ENCODE measurements at regions not wholly inside any gene's neighbourhood (a gene's known extent, or its start where the extent isn't known, plus 50 kb on each side); places are given as distances from the start of the nearest gene placed in this dataset.
"Not testable (repeated sequence)": the region's sequence is repeated elsewhere in the genome, so short reads cannot be mapped to it uniquely, and the experiment has no call there.

DNA sequence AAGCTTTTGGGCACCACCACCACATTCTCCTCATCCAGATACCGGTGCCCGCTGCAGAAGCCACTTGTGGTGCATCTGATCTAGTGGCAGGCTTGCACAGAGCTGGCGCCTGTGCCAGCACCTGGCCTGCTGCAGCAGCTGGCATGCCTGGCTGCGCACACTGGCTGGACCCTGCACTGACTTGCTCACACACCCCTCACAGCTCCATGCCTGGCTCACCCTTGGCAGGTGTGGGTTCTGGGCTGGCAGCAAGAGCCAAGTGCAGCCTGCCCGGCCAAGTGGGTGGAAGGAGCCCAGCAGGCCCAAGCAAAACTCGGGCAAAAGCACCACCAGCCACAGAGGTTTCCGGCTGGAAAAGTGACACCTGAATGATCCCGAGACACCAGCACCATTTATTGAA is 315.7 kb upstream of the RRP15 start:
- peaks cover 4% of the 10 kb centered on the region for H3K9me3 ChIP-seq (ENCODE audit: control insufficient read depth, insufficient read depth, low read length)
- no peaks in the 10 kb centered on the region for H3K27me3 ChIP-seq (ENCODE audit: control insufficient read depth, insufficient read depth, low read length)
- no peak overlapping the region for H3K9ac ChIP-seq (ENCODE audit: low read depth, low read length)
- H3K36me3 ChIP-seq (ENCODE audit: control insufficient read depth, insufficient read depth, low read length): no peaks in the 10 kb centered on the region
- H3K4me3 ChIP-seq (ENCODE audit: low read depth, low read length): no peak overlapping the region
- H3K4me1 ChIP-seq (ENCODE audit: control insufficient read depth, insufficient read depth, low read length): no peaks in the 10 kb centered on the region

DNA sequence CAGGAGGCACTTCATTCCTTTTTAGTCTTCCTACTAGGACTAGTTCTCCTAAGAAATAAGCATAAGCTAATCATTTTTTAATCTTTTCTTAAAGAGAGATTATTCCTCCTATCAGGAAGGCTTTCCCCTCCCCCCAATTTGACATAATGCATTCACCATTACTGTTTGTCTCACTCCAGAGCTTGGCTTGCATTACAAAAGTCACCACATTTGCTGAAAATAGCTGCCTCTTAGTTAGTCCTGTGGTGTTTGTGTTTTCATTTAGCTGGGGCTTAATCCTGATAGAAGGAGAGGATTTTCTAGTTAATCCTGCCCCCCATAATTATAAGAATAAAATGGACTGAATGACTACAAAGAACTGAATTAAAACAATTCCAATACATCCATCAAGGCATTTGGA is 307.1 kb upstream of the RRP15 start:
- Histone ChIP-seq H3K9ac (ENCODE audit: low read depth, low read length) (no peak overlapping the region), H3K4me1 (ENCODE audit: control insufficient read depth, insufficient read depth, low read length) (peaks cover 4% of the 10 kb centered on the region), H3K27me3 (ENCODE audit: control insufficient read depth, insufficient read depth, low read length) (no peaks in the 10 kb centered on the region)

DNA sequence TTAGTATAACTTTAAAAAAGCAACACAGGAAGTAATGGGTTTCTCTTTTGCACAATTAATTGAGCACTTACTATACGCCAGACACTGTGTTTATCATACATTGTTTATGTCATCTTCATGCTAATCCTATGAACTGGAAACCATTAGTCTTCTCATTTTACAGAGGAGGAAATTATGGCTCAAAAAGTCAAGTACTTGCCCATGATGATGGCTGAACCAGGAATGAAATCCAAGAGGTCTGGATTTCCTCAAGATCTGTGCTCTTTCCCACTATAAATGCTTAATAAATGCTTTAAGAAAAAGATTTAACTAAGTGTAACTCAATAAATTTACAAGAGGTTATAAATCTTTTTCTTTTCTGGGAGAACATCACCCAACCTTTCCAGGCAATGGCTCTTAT is 303.7 kb upstream of the RRP15 start:
- H3K36me3 ChIP-seq (ENCODE audit: control insufficient read depth, insufficient read depth, low read length): no peaks in the 10 kb centered on the region
- no peak overlapping the region for H3K4me3 ChIP-seq (ENCODE audit: low read depth, low read length)
- H3K9me3 ChIP-seq (ENCODE audit: control insufficient read depth, insufficient read depth, low read length): no peaks in the 10 kb centered on the region
- peaks cover 4% of the 10 kb centered on the region for H3K4me1 ChIP-seq (ENCODE audit: control insufficient read depth, insufficient read depth, low read length)
- H3K27me3 ChIP-seq (ENCODE audit: control insufficient read depth, insufficient read depth, low read length): no peaks in the 10 kb centered on the region
- H3K9ac ChIP-seq (ENCODE audit: low read depth, low read length): no peak overlapping the region

More for the DNA sequence above, 307.1 kb upstream of the RRP15 start:
- Histone ChIP-seq H3K4me3 (ENCODE audit: low read depth, low read length) (no peak overlapping the region), H3K9me3 (ENCODE audit: control insufficient read depth, insufficient read depth, low read length) (no peaks in the 10 kb centered on the region), H3K36me3 (ENCODE audit: control insufficient read depth, insufficient read depth, low read length) (no peaks in the 10 kb centered on the region)

DNA sequence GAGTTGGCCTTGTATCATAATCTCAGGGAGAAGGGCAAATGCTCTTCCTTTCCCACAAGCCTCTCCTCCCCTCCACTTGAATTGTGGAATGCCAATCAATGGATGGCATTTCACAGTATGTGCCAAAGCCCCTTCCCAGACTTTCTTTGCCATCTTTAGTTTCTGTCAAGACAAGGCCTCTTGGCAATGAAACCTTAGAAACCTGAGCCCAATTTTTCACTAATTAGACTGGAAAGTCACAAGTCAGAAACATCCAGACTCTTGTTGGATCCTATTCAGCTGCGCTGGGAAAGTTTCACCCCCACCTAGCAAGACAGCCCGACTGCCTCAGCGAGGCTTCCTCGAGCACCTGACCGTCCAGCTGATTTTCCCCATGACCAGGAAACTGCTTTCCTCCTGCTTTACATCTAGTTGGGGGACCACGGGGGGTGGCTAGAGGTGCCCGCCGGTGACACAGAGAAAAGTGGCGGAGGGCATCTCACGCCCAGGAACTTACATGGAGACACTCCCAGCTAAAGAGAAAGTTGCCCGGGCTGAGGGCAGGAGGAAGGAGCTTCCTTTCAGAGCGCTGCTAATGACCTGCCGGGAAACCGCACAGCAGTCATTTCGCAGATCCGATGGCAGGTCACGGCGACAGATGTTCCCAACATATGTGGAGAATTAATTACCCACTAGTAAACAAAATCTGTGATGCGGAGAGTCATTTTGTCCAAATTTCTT is 302.6 kb upstream of the RRP15 start:
- no peaks in the 10 kb centered on the region for H3K36me3 ChIP-seq (ENCODE audit: control insufficient read depth, insufficient read depth, low read length)

DNA sequence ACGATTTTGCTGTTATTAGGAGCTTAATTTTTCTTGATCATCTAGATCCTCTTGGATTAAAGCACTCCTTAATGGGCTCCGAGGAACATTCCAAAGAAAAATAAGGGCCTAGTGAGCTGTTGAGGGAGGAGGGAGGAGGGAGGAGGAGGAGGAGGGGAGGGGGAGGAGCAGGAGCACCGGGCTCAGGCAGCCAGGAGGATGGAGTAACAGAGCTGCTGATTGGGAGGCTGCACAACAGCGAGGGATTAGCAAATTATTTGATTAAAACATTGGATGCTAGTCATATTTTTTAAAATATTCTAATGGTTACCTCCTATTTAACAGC is 302.1 kb upstream of the RRP15 start:
- Histone ChIP-seq H3K9ac (ENCODE audit: low read depth, low read length) (no peak overlapping the region), H3K4me1 (ENCODE audit: control insufficient read depth, insufficient read depth, low read length) (peaks cover 4% of the 10 kb centered on the region), H3K9me3 (ENCODE audit: control insufficient read depth, insufficient read depth, low read length) (no peaks in the 10 kb centered on the region), H3K4me3 (ENCODE audit: low read depth, low read length) (no peak overlapping the region), H3K36me3 (ENCODE audit: control insufficient read depth, insufficient read depth, low read length) (no peaks in the 10 kb centered on the region), H3K27me3 (ENCODE audit: control insufficient read depth, insufficient read depth, low read length) (no peaks in the 10 kb centered on the region)

More for the DNA sequence above, 302.6 kb upstream of the RRP15 start:
- Histone ChIP-seq H3K27me3 (ENCODE audit: control insufficient read depth, insufficient read depth, low read length) (no peaks in the 10 kb centered on the region), H3K4me1 (ENCODE audit: control insufficient read depth, insufficient read depth, low read length) (peaks cover 4% of the 10 kb centered on the region), H3K4me3 (ENCODE audit: low read depth, low read length) (no peak overlapping the region), H3K9ac (ENCODE audit: low read depth, low read length) (no peak overlapping the region), H3K9me3 (ENCODE audit: control insufficient read depth, insufficient read depth, low read length) (no peaks in the 10 kb centered on the region)

DNA sequence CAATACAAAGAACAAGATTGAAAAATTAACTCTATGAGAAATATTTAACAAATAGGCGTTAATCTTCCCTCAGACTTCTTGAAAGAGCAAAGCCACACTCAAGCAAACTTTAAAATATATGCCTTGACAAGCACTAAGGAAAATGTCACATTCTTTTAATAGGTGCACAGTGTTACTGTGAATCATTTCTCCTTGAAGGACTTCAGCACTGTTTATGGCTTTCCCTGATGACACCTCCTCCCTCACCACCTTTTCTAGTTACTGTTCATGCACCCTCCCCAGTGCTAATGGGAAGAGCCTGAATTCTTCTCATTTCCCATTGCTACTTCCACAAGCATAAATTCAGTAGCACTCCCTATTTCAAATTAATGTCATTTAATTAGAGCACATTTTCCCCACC is 299.5 kb upstream of the RRP15 start:
- Histone ChIP-seq H3K9ac (ENCODE audit: low read depth, low read length) (no peak overlapping the region), H3K36me3 (ENCODE audit: control insufficient read depth, insufficient read depth, low read length) (no peaks in the 10 kb centered on the region), H3K9me3 (ENCODE audit: control insufficient read depth, insufficient read depth, low read length) (no peaks in the 10 kb centered on the region), H3K4me1 (ENCODE audit: control insufficient read depth, insufficient read depth, low read length) (no peaks in the 10 kb centered on the region), H3K4me3 (ENCODE audit: low read depth, low read length) (no peak overlapping the region), H3K27me3 (ENCODE audit: control insufficient read depth, insufficient read depth, low read length) (no peaks in the 10 kb centered on the region)

DNA sequence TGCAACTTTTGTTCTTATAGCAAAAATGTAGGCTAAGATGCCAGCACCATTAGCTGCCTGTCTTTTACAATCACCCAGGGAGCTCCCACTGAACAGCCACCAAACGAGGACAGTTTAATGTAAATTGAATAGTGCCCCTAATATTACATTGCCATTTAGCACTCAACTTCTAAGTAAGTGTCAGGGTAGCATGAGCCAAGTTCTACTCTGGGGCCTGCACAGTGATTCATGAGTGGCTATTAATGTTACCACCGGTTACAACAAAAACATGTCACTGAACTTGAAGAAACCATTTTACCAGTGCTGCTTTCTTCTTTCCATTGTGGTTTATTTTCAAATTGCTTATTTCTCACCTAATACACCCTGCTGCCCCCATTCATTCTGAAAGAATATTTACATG is 295.6 kb upstream of the RRP15 start:
- H3K9me3 ChIP-seq (ENCODE audit: control insufficient read depth, insufficient read depth, low read length): no peaks in the 10 kb centered on the region
- H3K4me3 ChIP-seq (ENCODE audit: low read depth, low read length): no peak overlapping the region
- H3K27me3 ChIP-seq (ENCODE audit: control insufficient read depth, insufficient read depth, low read length): no peaks in the 10 kb centered on the region
- H3K36me3 ChIP-seq (ENCODE audit: control insufficient read depth, insufficient read depth, low read length): no peaks in the 10 kb centered on the region
- H3K4me1 ChIP-seq (ENCODE audit: control insufficient read depth, insufficient read depth, low read length): no peaks in the 10 kb centered on the region
- H3K9ac ChIP-seq (ENCODE audit: low read depth, low read length): no peak overlapping the region

DNA sequence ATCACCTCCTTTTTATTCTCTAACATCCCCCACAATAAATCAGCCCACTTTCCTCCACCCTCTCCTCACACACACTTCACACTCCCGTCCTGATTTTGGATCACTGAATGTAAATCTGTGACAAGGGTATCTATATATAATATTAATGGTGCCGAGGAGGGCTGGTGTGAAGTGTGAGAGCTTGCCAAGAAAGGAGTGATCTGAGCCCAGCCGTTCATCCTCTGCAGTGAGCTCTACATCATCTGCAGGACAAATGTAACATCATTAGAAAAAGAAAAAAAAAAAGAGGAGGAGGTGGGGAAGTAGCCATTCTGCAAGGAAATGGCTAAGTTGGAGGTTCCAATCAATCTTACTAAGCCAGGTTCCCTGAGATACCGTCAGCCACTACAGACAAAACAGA is 291.7 kb upstream of the RRP15 start:
- H3K27me3 ChIP-seq (ENCODE audit: control insufficient read depth, insufficient read depth, low read length): no peaks in the 10 kb centered on the region
- no peak overlapping the region for H3K4me3 ChIP-seq (ENCODE audit: low read depth, low read length)
- no peaks in the 10 kb centered on the region for H3K36me3 ChIP-seq (ENCODE audit: control insufficient read depth, insufficient read depth, low read length)
- no peaks in the 10 kb centered on the region for H3K9me3 ChIP-seq (ENCODE audit: control insufficient read depth, insufficient read depth, low read length)
- no peak overlapping the region for H3K9ac ChIP-seq (ENCODE audit: low read depth, low read length)
- no peaks in the 10 kb centered on the region for H3K4me1 ChIP-seq (ENCODE audit: control insufficient read depth, insufficient read depth, low read length)

DNA sequence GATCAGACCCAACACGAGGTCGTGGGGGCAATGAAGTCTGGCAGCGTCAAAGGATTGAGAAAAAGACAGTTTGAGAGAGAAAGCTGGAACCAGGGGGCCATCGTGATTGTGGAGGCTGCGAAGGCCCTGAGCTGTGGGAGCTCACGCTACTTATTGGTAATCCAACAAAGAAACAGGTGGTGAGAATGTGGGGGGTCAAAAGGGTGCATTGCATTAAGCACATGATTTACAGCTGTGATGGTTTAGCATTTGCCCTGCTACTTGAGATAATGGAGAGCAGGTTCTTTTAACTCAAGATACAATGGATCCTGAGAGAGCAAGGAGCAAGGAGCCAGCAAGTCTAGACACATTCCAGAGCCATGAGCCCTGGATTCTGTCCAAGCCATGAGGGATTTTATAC is 276.8 kb upstream of the RRP15 start:
- not testable (repeated sequence) for H3K27me3 ChIP-seq (ENCODE audit: control insufficient read depth, insufficient read depth, low read length); H3K36me3 ChIP-seq (ENCODE audit: control insufficient read depth, insufficient read depth, low read length); H3K9me3 ChIP-seq (ENCODE audit: control insufficient read depth, insufficient read depth, low read length); H3K4me3 ChIP-seq (ENCODE audit: low read depth, low read length); H3K9ac ChIP-seq (ENCODE audit: low read depth, low read length); H3K4me1 ChIP-seq (ENCODE audit: control insufficient read depth, insufficient read depth, low read length)

DNA sequence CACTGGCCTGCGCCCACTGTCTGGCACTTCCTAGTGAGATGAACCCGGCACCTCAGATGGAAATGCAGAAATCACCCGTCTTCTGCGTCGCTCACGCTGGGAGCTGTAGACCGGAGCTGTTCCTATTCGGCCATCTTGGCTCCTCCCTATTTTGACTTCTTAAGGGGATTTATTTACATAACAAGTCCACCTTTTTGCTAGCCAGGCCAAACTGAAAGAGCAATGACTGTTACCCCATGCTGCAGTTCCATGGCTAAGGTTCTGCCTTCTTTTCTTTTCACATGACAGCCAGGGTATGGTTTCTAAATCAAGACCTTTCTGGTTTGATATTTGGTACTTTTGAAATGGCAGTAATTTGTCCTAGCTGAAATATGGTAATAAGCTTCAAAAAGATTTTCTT is 270.0 kb upstream of the RRP15 start:
- H3K4me1 ChIP-seq (ENCODE audit: control insufficient read depth, insufficient read depth, low read length); H3K27me3 ChIP-seq (ENCODE audit: control insufficient read depth, insufficient read depth, low read length); H3K9me3 ChIP-seq (ENCODE audit: control insufficient read depth, insufficient read depth, low read length); H3K36me3 ChIP-seq (ENCODE audit: control insufficient read depth, insufficient read depth, low read length); H3K9ac ChIP-seq (ENCODE audit: low read depth, low read length): not testable (repeated sequence)
- H3K4me3 ChIP-seq (ENCODE audit: low read depth, low read length): peak overlapping the region; percentile 22

DNA sequence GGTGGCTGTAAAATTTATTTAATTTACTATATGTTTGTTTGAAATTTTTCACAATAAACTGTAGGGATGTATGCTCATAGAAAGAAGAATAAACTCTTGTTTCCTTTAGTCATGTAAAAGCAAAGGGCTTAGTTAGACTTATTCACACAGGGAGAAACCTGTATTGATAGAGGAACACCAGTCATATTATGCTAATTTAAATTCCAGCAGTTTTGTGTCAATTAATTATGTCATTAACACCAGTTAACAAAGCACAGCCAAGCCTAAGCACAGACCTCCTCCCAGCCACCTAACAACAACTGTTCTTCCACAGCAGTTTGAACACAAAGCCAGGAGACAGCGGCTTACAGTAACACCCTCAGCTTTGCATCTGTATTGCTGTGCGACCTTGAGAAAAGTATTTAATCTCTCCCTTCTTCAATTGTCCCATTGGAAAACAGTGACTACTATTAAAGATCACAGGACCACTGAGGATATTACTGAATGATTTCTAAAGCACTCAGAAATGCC is 260.8 kb upstream of the RRP15 start:
- no peak overlapping the region for H3K9ac ChIP-seq (ENCODE audit: low read depth, low read length)
- no peaks in the 10 kb centered on the region for H3K36me3 ChIP-seq (ENCODE audit: control insufficient read depth, insufficient read depth, low read length)
- H3K9me3 ChIP-seq (ENCODE audit: control insufficient read depth, insufficient read depth, low read length): peaks cover 2% of the 10 kb centered on the region
- H3K27me3 ChIP-seq (ENCODE audit: control insufficient read depth, insufficient read depth, low read length): no peaks in the 10 kb centered on the region
- no peak overlapping the region for H3K4me3 ChIP-seq (ENCODE audit: low read depth, low read length)
- peaks cover 7% of the 10 kb centered on the region for H3K4me1 ChIP-seq (ENCODE audit: control insufficient read depth, insufficient read depth, low read length)

DNA sequence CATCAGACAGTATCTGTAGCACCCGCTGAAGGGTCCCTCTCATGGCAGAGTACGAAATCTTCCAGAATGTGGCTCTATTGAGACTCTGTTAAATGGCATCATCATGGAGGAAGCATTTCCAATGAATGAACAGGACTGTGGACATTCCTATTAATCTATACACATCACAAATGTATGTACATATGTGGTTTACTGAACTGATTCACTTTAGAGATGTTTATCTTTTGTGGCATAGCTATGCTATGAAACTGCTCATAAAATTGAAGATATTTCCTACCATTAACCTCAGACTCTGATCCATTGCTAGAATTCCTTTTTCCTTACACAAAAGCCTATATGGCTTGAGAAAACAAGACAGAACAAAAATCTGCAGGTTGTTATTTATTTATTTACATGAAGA is 259.6 kb upstream of the RRP15 start:
- no peaks in the 10 kb centered on the region for H3K27me3 ChIP-seq (ENCODE audit: control insufficient read depth, insufficient read depth, low read length)
- H3K4me3 ChIP-seq (ENCODE audit: low read depth, low read length): no peak overlapping the region
- peaks cover 2% of the 10 kb centered on the region for H3K9me3 ChIP-seq (ENCODE audit: control insufficient read depth, insufficient read depth, low read length)
- no peak overlapping the region for H3K9ac ChIP-seq (ENCODE audit: low read depth, low read length)
- H3K4me1 ChIP-seq (ENCODE audit: control insufficient read depth, insufficient read depth, low read length): peaks cover 7% of the 10 kb centered on the region
- H3K36me3 ChIP-seq (ENCODE audit: control insufficient read depth, insufficient read depth, low read length): no peaks in the 10 kb centered on the region

All from iPS-15b (cell line).